ENCODE measurements at regions not wholly inside any gene's neighbourhood (a gene's known extent, or its start where the extent isn't known, plus 50 kb on each side); places are given as distances from the start of the nearest gene placed in this dataset.

DNA sequence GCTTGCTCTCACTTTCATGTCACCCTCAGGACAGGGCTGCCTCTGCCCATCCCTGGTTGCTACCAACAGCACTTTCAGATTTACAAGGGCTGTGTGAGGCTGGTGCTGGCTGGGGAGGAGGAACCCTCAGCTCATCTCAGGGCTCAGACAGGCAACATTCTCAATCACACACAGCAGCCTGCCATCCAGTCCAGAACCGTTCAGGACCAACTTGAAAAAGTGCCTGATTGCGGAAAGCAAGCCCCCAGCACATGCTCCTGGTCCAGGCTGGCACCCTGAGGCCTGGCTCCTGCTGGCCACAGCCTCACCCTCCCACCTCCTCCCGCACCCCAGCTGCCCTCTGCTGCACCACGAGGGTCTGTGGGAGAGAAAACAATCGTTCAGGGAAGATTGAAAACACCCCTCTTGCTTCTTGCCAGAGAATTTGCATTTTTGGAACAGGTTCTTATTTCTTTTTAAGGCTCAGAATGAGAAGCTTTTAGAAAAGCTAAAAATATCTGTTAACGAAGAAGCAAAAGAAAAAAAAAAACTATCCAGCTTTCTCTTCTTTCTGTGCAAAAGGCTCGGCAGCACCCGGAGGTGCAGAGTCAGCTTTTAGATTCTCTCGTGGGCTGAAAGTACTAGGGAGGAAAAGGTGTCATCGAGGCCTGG, 403.8 kb upstream of the ID2 start:
- Histone ChIP-seq H3K27ac (no peak overlapping the region), H3K4me1 (ENCODE audit: control insufficient read depth in 1 of 2, insufficient read depth in 1 of 2, low read depth in 1 of 2, low read length in 1 of 2) (no peaks in the 10 kb centered on the region), H3K36me3 (no peaks in the 10 kb centered on the region), H3K9me3 (no peaks in the 10 kb centered on the region), H3K4me3 (ENCODE audit: low read depth in 1 of 2, low read length in 1 of 2) (no peak overlapping the region), H3K27me3 (no peaks in the 10 kb centered on the region)
- TF ChIP-seq, protein P1, sequence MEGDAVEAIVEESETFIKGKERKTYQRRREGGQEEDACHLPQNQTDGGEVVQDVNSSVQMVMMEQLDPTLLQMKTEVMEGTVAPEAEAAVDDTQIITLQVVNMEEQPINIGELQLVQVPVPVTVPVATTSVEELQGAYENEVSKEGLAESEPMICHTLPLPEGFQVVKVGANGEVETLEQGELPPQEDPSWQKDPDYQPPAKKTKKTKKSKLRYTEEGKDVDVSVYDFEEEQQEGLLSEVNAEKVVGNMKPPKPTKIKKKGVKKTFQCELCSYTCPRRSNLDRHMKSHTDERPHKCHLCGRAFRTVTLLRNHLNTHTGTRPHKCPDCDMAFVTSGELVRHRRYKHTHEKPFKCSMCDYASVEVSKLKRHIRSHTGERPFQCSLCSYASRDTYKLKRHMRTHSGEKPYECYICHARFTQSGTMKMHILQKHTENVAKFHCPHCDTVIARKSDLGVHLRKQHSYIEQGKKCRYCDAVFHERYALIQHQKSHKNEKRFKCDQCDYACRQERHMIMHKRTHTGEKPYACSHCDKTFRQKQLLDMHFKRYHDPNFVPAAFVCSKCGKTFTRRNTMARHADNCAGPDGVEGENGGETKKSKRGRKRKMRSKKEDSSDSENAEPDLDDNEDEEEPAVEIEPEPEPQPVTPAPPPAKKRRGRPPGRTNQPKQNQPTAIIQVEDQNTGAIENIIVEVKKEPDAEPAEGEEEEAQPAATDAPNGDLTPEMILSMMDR (IDR thresholded peaks at IDR 0.05) = no peak

DNA sequence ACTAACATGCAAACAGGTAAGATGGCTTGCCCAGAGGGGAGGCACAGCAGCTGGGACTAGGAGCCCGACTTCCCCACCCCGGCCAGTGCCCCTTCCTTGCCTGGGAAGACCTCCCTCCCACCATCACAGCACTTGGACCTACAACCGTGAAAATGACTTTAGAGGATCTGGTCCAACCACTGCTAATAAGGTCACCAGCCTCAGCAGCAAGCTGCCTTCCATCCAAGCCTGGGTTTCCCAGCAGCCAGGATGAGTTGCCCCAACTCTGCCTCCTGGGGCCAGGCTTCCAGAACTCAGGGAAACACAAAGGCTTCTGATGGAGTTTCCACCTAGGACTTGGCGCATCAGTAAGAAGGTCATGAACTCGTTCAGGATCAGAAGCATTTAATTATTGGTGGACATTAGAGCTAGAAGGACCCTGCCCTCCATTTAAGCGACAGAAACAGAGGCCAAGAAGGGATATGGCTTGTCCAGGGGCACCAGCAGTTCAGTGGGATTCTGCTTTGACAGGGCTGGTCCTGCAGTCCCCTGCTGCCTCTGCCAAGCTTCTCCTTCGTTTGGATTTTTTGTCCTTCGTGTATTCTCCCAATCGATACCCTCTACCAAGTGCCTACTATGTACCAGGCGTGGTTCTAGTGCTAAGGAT, 403.0 kb upstream of the ID2 start:
- TF ChIP-seq, protein P1 (IDR thresholded peaks at IDR 0.05) = no peak
- no peak overlapping the region for H3K4me3 ChIP-seq (ENCODE audit: low read depth in 1 of 2, low read length in 1 of 2)
- no peaks in the 10 kb centered on the region for H3K36me3 ChIP-seq
- H3K27me3 ChIP-seq = no peaks in the 10 kb centered on the region
- H3K27ac ChIP-seq = no peak overlapping the region
- H3K9me3 ChIP-seq = no peaks in the 10 kb centered on the region
- no peaks in the 10 kb centered on the region for H3K4me1 ChIP-seq (ENCODE audit: control insufficient read depth in 1 of 2, insufficient read depth in 1 of 2, low read depth in 1 of 2, low read length in 1 of 2)

DNA sequence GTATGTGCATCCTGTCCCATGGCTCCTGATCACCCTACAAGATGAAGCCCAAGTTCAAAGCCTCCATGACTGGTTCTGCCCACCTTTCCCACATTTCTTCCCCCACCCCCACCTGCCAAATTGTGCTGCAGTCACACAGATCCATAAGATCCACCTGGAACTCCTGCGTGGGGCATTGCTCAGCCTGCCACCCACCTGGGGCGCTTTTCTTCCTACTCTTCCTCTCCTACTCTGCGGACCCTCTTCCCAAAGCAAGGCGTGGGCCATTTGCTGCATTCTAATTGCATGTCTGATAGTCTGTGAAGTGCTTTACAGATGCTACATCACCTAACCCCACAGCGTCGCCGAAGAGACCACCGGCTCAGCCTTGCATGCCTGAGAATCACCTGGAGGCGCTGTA, 402.4 kb upstream of the ID2 start:
- no peaks in the 10 kb centered on the region for H3K9me3 ChIP-seq
- H3K27ac ChIP-seq = no peak overlapping the region
- TF ChIP-seq, protein P1 (IDR thresholded peaks at IDR 0.05) = no peak
- H3K4me1 ChIP-seq (ENCODE audit: control insufficient read depth in 1 of 2, insufficient read depth in 1 of 2, low read depth in 1 of 2, low read length in 1 of 2) = no peaks in the 10 kb centered on the region
- no peaks in the 10 kb centered on the region for H3K27me3 ChIP-seq
- H3K4me3 ChIP-seq (ENCODE audit: low read depth in 1 of 2, low read length in 1 of 2) = no peak overlapping the region
- H3K36me3 ChIP-seq = no peaks in the 10 kb centered on the region

DNA sequence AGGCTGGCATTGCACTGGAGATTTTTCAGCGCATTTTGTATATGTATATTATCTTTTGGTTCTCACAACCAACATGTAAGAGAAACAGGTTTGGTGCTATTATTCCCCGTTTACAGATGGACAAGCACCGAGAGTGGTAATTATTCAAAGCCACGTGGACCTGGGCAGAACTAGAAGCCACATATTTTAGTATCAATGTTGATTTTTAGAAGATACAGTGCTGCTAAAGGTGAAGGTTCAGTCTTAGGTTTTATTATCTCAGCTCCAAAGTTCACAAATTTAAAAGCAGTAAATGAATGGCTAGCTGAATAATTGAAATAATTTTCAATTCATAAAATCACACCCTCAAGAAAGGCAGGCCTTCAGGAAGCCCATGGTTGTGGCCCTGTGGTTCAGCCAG, 400.6 kb upstream of the ID2 start:
- Histone ChIP-seq H3K4me1 (ENCODE audit: control insufficient read depth in 1 of 2, insufficient read depth in 1 of 2, low read depth in 1 of 2, low read length in 1 of 2) (no peaks in the 10 kb centered on the region), H3K4me3 (ENCODE audit: low read depth in 1 of 2, low read length in 1 of 2) (no peak overlapping the region), H3K27ac (no peak overlapping the region), H3K27me3 (no peaks in the 10 kb centered on the region), H3K36me3 (no peaks in the 10 kb centered on the region), H3K9me3 (no peaks in the 10 kb centered on the region)
- TF ChIP-seq, protein P1 (IDR thresholded peaks at IDR 0.05) = no peak

DNA sequence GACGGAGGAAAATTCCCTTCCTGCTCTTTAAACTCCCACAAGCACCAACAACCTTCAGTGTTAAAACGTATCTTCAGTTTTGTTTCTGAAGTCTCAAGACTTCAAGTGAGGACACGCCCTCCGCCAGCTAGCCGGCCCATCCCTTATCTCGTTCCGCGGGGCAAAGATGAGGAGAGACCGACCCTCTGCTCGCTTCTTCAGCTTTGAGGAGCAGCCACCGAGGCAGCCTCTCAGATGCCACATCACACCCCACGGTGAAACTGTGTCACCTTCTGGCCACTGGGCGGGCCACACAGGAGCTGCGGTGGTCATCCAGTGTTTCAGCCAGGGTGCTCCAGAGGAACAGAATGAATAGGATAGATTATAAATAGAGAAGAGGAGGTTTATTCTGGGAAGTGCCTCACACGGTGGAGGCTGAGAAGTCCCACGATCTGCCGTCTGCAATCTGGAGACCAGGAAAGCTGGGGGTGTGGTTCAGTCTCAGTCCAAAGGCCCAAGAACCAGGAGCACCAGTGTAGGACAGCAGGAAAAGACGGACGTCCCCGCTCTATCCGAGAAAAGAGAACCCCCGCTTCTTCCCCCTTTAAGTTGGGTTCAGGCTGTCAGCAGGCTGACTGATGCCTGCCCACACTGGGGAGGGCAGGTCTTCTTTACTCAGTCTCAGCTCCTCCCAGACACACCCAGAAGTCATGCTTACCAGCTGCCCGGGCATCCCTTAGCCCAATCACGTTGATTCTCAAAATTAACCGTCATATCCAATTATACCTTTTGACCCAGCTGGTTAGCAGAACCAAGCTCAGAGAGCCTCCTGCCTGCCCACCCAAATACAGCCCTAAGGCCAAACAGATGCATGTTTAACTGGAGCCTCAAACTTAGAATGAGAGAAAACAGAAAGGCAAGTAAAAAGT, 399.7 kb upstream of the ID2 start:
- Histone ChIP-seq H3K4me3 (ENCODE audit: low read depth in 1 of 2, low read length in 1 of 2) (no peak overlapping the region), H3K36me3 (no peaks in the 10 kb centered on the region), H3K27me3 (no peaks in the 10 kb centered on the region), H3K9me3 (no peaks in the 10 kb centered on the region), H3K27ac (no peak overlapping the region), H3K4me1 (ENCODE audit: control insufficient read depth in 1 of 2, insufficient read depth in 1 of 2, low read depth in 1 of 2, low read length in 1 of 2) (no peaks in the 10 kb centered on the region)
- TF ChIP-seq, protein P1 (IDR thresholded peaks at IDR 0.05) = no peak
